ENCODE measurements at regions not wholly inside any gene's neighbourhood (a gene's known extent, or its start where the extent isn't known, plus 50 kb on each side); places are given as distances from the start of the nearest gene placed in this dataset.

DNA sequence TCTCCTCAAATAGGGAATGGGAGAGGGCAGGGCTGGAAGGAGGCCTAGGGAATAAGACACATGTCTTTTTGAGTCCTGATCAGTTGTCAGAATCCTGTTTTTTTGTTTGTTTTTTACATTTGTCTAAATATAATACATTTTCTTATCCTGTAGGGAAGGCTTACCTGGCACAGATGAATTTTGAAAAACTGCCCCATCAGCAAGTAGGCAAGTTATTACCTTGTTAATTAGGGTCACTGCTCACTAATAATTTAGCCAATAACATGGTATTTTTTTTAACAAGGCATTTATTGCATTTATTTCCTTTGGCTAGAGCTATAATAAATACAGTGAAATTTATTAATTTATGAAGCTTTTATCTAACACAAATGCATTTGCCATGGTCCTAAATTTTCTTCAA is 423.2 kb upstream of the ONECUT1 start:
- peaks cover 0 to 2% of the 10 kb centered on the region in 2 donors for H3K27me3 Mint-ChIP-seq
- CTCF ChIA-PET = no interaction called here
- H3K4me1 ChIP-seq (ENCODE audit: insufficient read depth, low read length) = no peaks in the 10 kb centered on the region
- POLR2A ChIA-PET = no interaction called here
- no peak overlapping the region for H3K4me3 ChIP-seq (ENCODE audit: low read length)
- H3K9me3 Mint-ChIP-seq = peaks cover 0 to under 1% (median 0%) of the 10 kb centered on the region in 5 donors
- no peaks in the 10 kb centered on the region for H3K9me3 ChIP-seq (ENCODE audit: low read length)
- H3K27ac ChIP-seq (ENCODE audit: low read depth, low read length) = no peak overlapping the region
- H3K4me3 Mint-ChIP-seq = no peak overlapping the region
- no peaks in the 10 kb centered on the region for H3K27me3 ChIP-seq (ENCODE audit: insufficient read depth, low read length, poor library complexity, severe bottlenecking)
- H3K4me1 Mint-ChIP-seq = no peaks in the 10 kb centered on the region
- DNase-seq = no peak
- no peaks in the 10 kb centered on the region for H3K36me3 ChIP-seq (ENCODE audit: insufficient read depth, low read length)
- H3K36me3 Mint-ChIP-seq = no peaks in the 10 kb centered on the region
- H3K27ac Mint-ChIP-seq = no peak overlapping the region

GRCh38 chr15:53212785-53213184 is 422.6 kb upstream of the ONECUT1 start:
- DNase-seq = no peak
- H3K27ac ChIP-seq (ENCODE audit: low read depth, low read length) = no peak overlapping the region
- H3K36me3 ChIP-seq (ENCODE audit: insufficient read depth, low read length) = no peaks in the 10 kb centered on the region
- no peaks in the 10 kb centered on the region for H3K4me1 ChIP-seq (ENCODE audit: insufficient read depth, low read length)
- ChIA-PET POLR2A (no interaction called here), CTCF (no interaction called here)
- no peak overlapping the region for H3K27ac Mint-ChIP-seq
- H3K36me3 Mint-ChIP-seq = no peaks in the 10 kb centered on the region
- no peak overlapping the region for H3K4me3 Mint-ChIP-seq
- no peaks in the 10 kb centered on the region for H3K9me3 ChIP-seq (ENCODE audit: low read length)
- H3K27me3 ChIP-seq (ENCODE audit: insufficient read depth, low read length, poor library complexity, severe bottlenecking) = no peaks in the 10 kb centered on the region
- peaks cover 0 to 2% of the 10 kb centered on the region in 2 donors for H3K27me3 Mint-ChIP-seq
- H3K9me3 Mint-ChIP-seq = no peaks in the 10 kb centered on the region
- no peaks in the 10 kb centered on the region for H3K4me1 Mint-ChIP-seq
- H3K4me3 ChIP-seq (ENCODE audit: low read length) = no peak overlapping the region

- Mint-ChIP-seq H3K27me3 (peaks cover 0 to 2% of the 10 kb centered on the region in 2 donors), H3K9me3 (peaks cover 0 to 4% (median under 1%) of the 10 kb centered on the region in 5 donors), H3K4me1 (no peaks in the 10 kb centered on the region), H3K4me3 (no peak overlapping the region), H3K36me3 (no peaks in the 10 kb centered on the region), H3K27ac (no peak overlapping the region)
- H3K4me3 ChIP-seq (ENCODE audit: low read length) = no peak overlapping the region
- ChIA-PET POLR2A (no interaction called here), CTCF (no interaction called here)
- no peaks in the 10 kb centered on the region for H3K36me3 ChIP-seq (ENCODE audit: insufficient read depth, low read length)
- no peaks in the 10 kb centered on the region for H3K27me3 ChIP-seq (ENCODE audit: insufficient read depth, low read length, poor library complexity, severe bottlenecking)
- no peak for DNase-seq
- H3K4me1 ChIP-seq (ENCODE audit: insufficient read depth, low read length) = no peaks in the 10 kb centered on the region
- no peak overlapping the region for H3K27ac ChIP-seq (ENCODE audit: low read depth, low read length)
- H3K9me3 ChIP-seq (ENCODE audit: low read length) = no peaks in the 10 kb centered on the region
Measured at GRCh38 chr15:53210653-53211052, 420.5 kb upstream of the ONECUT1 start.

DNA sequence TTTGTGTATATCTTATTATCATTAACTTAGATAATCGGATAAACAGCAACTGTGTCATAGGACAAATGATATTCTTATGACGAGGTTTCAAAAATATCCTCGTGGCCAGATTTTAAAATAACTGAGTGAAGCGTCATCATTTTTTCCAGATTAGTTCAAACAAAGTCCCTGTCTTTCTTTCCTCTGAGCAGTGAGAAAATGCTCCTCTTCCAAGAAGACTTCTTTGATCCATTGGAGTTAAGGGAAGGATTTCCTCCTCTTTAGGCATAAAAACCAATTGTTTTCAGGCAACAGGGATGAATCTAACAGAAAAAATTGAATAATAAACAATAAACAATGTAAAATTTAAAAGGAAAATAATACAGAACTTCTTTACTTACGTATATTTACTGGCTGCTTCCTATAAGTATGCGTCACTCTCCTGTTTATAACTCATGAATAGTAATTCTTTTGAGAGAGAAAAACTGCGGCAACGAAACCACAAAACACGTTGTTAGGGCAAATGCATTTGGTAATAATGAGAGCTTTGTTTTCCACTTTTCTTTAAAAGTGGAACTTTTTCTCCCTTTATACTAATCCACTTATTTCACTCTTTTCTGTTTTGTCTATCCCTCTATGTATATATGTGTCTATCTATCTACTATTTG is 419.4 kb upstream of the ONECUT1 start:
- peaks cover 0 to 2% of the 10 kb centered on the region in 2 donors for H3K27me3 Mint-ChIP-seq
- CTCF ChIA-PET = no interaction called here
- Histone ChIP-seq H3K27ac (ENCODE audit: low read depth, low read length) (no peak overlapping the region), H3K4me1 (ENCODE audit: insufficient read depth, low read length) (no peaks in the 10 kb centered on the region), H3K36me3 (ENCODE audit: insufficient read depth, low read length) (no peaks in the 10 kb centered on the region), H3K9me3 (ENCODE audit: low read length) (no peaks in the 10 kb centered on the region), H3K4me3 (ENCODE audit: low read length) (no peak overlapping the region), H3K27me3 (ENCODE audit: insufficient read depth, low read length, poor library complexity, severe bottlenecking) (no peaks in the 10 kb centered on the region)
- DNase-seq = no peak
- no peak overlapping the region for H3K4me3 Mint-ChIP-seq
- H3K27ac Mint-ChIP-seq = no peak overlapping the region
- no peaks in the 10 kb centered on the region for H3K36me3 Mint-ChIP-seq
- peaks cover 0 to 5% (median 2%) of the 10 kb centered on the region in 5 donors for H3K9me3 Mint-ChIP-seq
- H3K4me1 Mint-ChIP-seq = no peaks in the 10 kb centered on the region
- POLR2A ChIA-PET = no interaction called here

DNA sequence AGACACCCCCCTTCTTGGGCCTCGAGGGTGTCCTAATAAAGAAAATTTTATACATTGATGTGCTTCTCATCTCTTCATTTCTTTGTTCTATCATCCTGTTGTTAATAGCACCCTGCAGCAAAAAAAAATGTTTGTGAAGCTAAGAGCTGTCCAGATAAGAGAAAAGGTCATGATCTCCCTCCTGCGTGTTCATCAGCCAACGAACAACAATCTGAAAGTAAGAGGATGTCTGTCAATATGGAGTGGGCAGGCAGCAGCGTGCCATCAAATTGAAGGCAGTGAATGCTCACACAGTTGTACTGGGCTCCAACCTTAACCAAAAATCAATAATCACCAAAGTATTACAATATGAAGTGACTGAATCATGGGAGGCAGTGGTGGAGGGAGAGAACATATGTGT is 418.6 kb upstream of the ONECUT1 start:
- Histone ChIP-seq H3K4me3 (ENCODE audit: low read length) (no peak overlapping the region), H3K27me3 (ENCODE audit: insufficient read depth, low read length, poor library complexity, severe bottlenecking) (no peaks in the 10 kb centered on the region), H3K4me1 (ENCODE audit: insufficient read depth, low read length) (no peaks in the 10 kb centered on the region), H3K9me3 (ENCODE audit: low read length) (no peaks in the 10 kb centered on the region), H3K36me3 (ENCODE audit: insufficient read depth, low read length) (no peaks in the 10 kb centered on the region), H3K27ac (ENCODE audit: low read depth, low read length) (no peak overlapping the region)
- Mint-ChIP-seq H3K4me3 (no peak overlapping the region), H3K36me3 (no peaks in the 10 kb centered on the region), H3K27ac (no peak overlapping the region), H3K9me3 (peaks cover 0 to 5% (median 2%) of the 10 kb centered on the region in 5 donors), H3K27me3 (peaks cover 0 to 2% of the 10 kb centered on the region in 2 donors), H3K4me1 (no peaks in the 10 kb centered on the region)
- no peak for DNase-seq
- POLR2A ChIA-PET = no interaction called here
- CTCF ChIA-PET = no interaction called here

GRCh38 chr15:53203454-53203853 is 413.3 kb upstream of the ONECUT1 start:
- Mint-ChIP-seq H3K4me3 (no peak overlapping the region), H3K9me3 (peaks cover 0 to 7% (median 2%) of the 10 kb centered on the region in 5 donors), H3K27ac (no peak overlapping the region), H3K27me3 (peaks cover 2 to 6% of the 10 kb centered on the region in 2 donors), H3K36me3 (no peaks in the 10 kb centered on the region), H3K4me1 (no peaks in the 10 kb centered on the region)
- no peak for DNase-seq
- ChIA-PET POLR2A (no interaction called here), CTCF (no interaction called here)
- no peak overlapping the region for H3K4me3 ChIP-seq (ENCODE audit: low read length)
- H3K36me3 ChIP-seq (ENCODE audit: insufficient read depth, low read length) = no peaks in the 10 kb centered on the region
- H3K27ac ChIP-seq (ENCODE audit: low read depth, low read length) = no peak overlapping the region
- H3K4me1 ChIP-seq (ENCODE audit: insufficient read depth, low read length) = no peaks in the 10 kb centered on the region
- no peaks in the 10 kb centered on the region for H3K27me3 ChIP-seq (ENCODE audit: insufficient read depth, low read length, poor library complexity, severe bottlenecking)
- H3K9me3 ChIP-seq (ENCODE audit: low read length) = no peaks in the 10 kb centered on the region

DNA sequence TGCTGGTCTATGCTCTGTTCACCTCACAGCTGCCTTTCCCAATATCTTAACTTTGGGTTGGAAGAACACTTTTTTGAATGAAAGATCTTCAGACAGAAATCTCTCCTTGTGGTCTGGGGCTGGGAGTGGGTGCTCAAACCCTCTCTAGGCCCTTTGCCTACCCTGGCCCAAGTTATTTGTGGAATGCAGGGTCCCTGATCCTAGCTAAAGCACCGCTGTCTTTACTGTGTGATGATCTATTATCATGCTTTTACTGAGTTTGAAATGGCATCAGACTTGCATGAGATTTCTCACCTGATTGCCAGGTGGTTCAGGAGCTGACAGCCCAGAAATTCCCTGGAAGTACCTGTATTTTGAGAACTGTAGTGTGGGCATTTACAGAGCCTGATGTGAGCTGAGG is 412.7 kb upstream of the ONECUT1 start:
- no peaks in the 10 kb centered on the region for H3K9me3 ChIP-seq (ENCODE audit: low read length)
- no peaks in the 10 kb centered on the region for H3K4me1 Mint-ChIP-seq
- peaks cover 2 to 11% of the 10 kb centered on the region in 2 donors for H3K27me3 Mint-ChIP-seq
- CTCF ChIA-PET = no interaction called here
- no peak for DNase-seq
- no peaks in the 10 kb centered on the region for H3K4me1 ChIP-seq (ENCODE audit: insufficient read depth, low read length)
- H3K27ac ChIP-seq (ENCODE audit: low read depth, low read length) = no peak overlapping the region
- H3K27ac Mint-ChIP-seq = no peak overlapping the region
- H3K36me3 Mint-ChIP-seq = no peaks in the 10 kb centered on the region
- H3K36me3 ChIP-seq (ENCODE audit: insufficient read depth, low read length) = no peaks in the 10 kb centered on the region
- POLR2A ChIA-PET = no interaction called here
- no peak overlapping the region for H3K4me3 ChIP-seq (ENCODE audit: low read length)
- H3K4me3 Mint-ChIP-seq = no peak overlapping the region
- peaks cover 0 to 7% (median 2%) of the 10 kb centered on the region in 5 donors for H3K9me3 Mint-ChIP-seq
- no peaks in the 10 kb centered on the region for H3K27me3 ChIP-seq (ENCODE audit: insufficient read depth, low read length, poor library complexity, severe bottlenecking)

DNA sequence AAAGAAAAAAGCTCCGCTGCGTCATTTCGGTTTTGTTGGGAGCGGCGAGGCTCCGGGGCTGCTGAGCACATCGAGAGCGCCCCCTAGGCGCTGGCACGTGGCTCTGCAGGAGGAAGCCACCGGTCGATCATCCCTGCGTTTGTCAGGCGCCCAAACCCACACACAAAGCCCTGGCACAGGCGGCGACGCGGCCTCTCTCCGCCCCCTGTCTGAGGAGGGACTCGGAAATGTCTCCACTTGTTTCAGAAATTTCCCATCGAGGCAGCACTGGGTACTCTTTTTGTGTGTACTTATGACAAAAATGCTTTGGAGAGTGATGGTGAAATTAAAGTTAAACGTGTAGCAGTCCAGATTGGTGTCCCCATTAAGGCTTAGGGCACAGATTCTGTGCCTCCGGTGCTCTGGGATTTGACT is 407.3 kb upstream of the ONECUT1 start:
- no peaks in the 10 kb centered on the region for H3K36me3 Mint-ChIP-seq
- DNase-seq = peak in 1 of 5 donors; percentile 1
- no peaks in the 10 kb centered on the region for H3K9me3 ChIP-seq (ENCODE audit: low read length)
- no peak overlapping the region for H3K4me3 ChIP-seq (ENCODE audit: low read length)
- no peaks in the 10 kb centered on the region for H3K4me1 ChIP-seq (ENCODE audit: insufficient read depth, low read length)
- ChIA-PET POLR2A (no interaction called here), CTCF (no interaction called here)
- H3K4me1 Mint-ChIP-seq = peaks cover 0 to 3% (median 0%) of the 10 kb centered on the region in 3 donors
- H3K27ac Mint-ChIP-seq = no peak overlapping the region
- H3K4me3 Mint-ChIP-seq = no peak overlapping the region
- no peak overlapping the region for H3K27ac ChIP-seq (ENCODE audit: low read depth, low read length)
- H3K36me3 ChIP-seq (ENCODE audit: insufficient read depth, low read length) = no peaks in the 10 kb centered on the region
- peaks cover 0 to 6% (median 0%) of the 10 kb centered on the region in 5 donors for H3K9me3 Mint-ChIP-seq
- peaks cover 2 to 14% of the 10 kb centered on the region in 2 donors for H3K27me3 Mint-ChIP-seq
- H3K27me3 ChIP-seq (ENCODE audit: insufficient read depth, low read length, poor library complexity, severe bottlenecking) = no peaks in the 10 kb centered on the region

Measured in CD8-positive, alpha-beta memory T cell (primary cell).